ENCODE measurements at regions not wholly inside any gene's neighbourhood (a gene's known extent, or its start where the extent isn't known, plus 50 kb on each side); places are given as distances from the start of the nearest gene placed in this dataset.

GRCh38 chr3:44032487-44032886 lies 209.2 kb upstream of the TOPAZ1 start:
- no peak overlapping the region for H3K56ac ChIP-seq (ENCODE audit: insufficient read length, low read depth, low read length)
- H2BK12ac ChIP-seq (ENCODE audit: insufficient read length, low read depth, low read length), result no peak overlapping the region
- no peak overlapping the region for H4K5ac ChIP-seq (ENCODE audit: insufficient read length, low read depth, low read length)
- no peaks in the 10 kb centered on the region for H3K9me3 ChIP-seq (ENCODE audit: control insufficient read depth, low read depth, low read length)
- no peak overlapping the region for H2BK120ac ChIP-seq (ENCODE audit: low read depth, low read length, poor library complexity, severe bottlenecking)
- no peak overlapping the region for H3T11ph ChIP-seq (ENCODE audit: low read length)
- H4K20me1 ChIP-seq (ENCODE audit: control insufficient read depth, insufficient read depth, insufficient read length), result no peaks in the 10 kb centered on the region
- no peak overlapping the region for H2AFZ ChIP-seq (ENCODE audit: low read length)
- H2AK5ac ChIP-seq (ENCODE audit: insufficient read length, low read length), result no peak overlapping the region
- no peak overlapping the region for H2BK5ac ChIP-seq (ENCODE audit: insufficient read length, low read length)
- no peaks in the 10 kb centered on the region for H3K27me3 ChIP-seq (ENCODE audit: insufficient read depth, low read length)
- TF ChIP-seq, protein P1, sequence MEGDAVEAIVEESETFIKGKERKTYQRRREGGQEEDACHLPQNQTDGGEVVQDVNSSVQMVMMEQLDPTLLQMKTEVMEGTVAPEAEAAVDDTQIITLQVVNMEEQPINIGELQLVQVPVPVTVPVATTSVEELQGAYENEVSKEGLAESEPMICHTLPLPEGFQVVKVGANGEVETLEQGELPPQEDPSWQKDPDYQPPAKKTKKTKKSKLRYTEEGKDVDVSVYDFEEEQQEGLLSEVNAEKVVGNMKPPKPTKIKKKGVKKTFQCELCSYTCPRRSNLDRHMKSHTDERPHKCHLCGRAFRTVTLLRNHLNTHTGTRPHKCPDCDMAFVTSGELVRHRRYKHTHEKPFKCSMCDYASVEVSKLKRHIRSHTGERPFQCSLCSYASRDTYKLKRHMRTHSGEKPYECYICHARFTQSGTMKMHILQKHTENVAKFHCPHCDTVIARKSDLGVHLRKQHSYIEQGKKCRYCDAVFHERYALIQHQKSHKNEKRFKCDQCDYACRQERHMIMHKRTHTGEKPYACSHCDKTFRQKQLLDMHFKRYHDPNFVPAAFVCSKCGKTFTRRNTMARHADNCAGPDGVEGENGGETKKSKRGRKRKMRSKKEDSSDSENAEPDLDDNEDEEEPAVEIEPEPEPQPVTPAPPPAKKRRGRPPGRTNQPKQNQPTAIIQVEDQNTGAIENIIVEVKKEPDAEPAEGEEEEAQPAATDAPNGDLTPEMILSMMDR (conservative IDR thresholded peaks at IDR 0.05), result no peak
- no peak overlapping the region for H3K4ac ChIP-seq (ENCODE audit: low read depth, low read length)
- H3K79me1 ChIP-seq (ENCODE audit: insufficient read depth, low read depth, low read length, poor library complexity, severe bottlenecking), result no peaks in the 10 kb centered on the region
- H3K14ac ChIP-seq (ENCODE audit: insufficient read depth, low read length), result no peak overlapping the region
- H3K4me1 ChIP-seq (ENCODE audit: insufficient read depth, low read length), result no peaks in the 10 kb centered on the region; the same call in 1 of the 2 replicates
- Mint-ChIP-seq H3K27me3 (ENCODE audit: low read depth) (peaks cover 4% of the 10 kb centered on the region; the same call in 1 of the 2 replicates), H3K9me3 (no peaks in the 10 kb centered on the region), H3K4me3 (no peak overlapping the region), H3K36me3 (ENCODE audit: insufficient read depth in 1 of 3, low read depth in 3 of 3) (no peaks in the 10 kb centered on the region; a peak in 1 of 7 replicates), H3K27ac (no peak overlapping the region), H3K4me1 (peaks cover 18 to 34% of the 10 kb centered on the region in 2 experiments)
- no CpG with 5 or more reads among the region's 3 CpGs for WGBS (ENCODE audit: extremely low coverage, insufficient read length, low lambda C conversion rate)
- no peak overlapping the region for H2BK15ac ChIP-seq (ENCODE audit: low read depth, low read length)
- H3K18ac ChIP-seq (ENCODE audit: insufficient read length, low read depth, low read length), result no peak overlapping the region
- H3K79me2 ChIP-seq (ENCODE audit: insufficient read depth, low read length), result no peaks in the 10 kb centered on the region
- H3K9ac ChIP-seq (ENCODE audit: extremely low read depth, insufficient read length, low read length), result no peak overlapping the region
- no peak for DNase-seq
- H2BK20ac ChIP-seq (ENCODE audit: low read depth, low read length, poor library complexity, severe bottlenecking), result no peak overlapping the region
- H4K8ac ChIP-seq (replicated peaks; ENCODE audit: insufficient read length, low read depth, low read length), result no peak overlapping the region
- no peak overlapping the region for H3K4me2 ChIP-seq (ENCODE audit: insufficient read depth, insufficient read length, low read length)
- no peak overlapping the region for H4K91ac ChIP-seq (ENCODE audit: insufficient read length, low read depth, low read length)
- no peak overlapping the region for H3K27ac ChIP-seq (ENCODE audit: insufficient read length, low read depth, low read length)
- H3K23me2 ChIP-seq (ENCODE audit: insufficient read length, low read depth, low read length, poor library complexity, severe bottlenecking), result no peaks in the 10 kb centered on the region
- no peak overlapping the region for H3K23ac ChIP-seq (ENCODE audit: insufficient read length, low read depth, low read length)

Measured in H9 (cell line).